Right lung (tissue), 2 donors: ENCODE measurements at regions not wholly inside any gene's neighbourhood (a gene's known extent, or its start where the extent isn't known, plus 50 kb on each side); places are given as distances from the start of the nearest gene placed in this dataset.
A peak's percentile ranks its signal among the peaks of the same experiment; 100 is the strongest.

Source experiments
- DNase-seq, 2 donors: peaks; one replicate each; pipeline ENCODE4 v3.0.0-alpha.2; 2013

- no peak for DNase-seq
These were observed 110.6 kb upstream of the ELL2 start for GRCh38 chr5:96072138-96072790.

GRCh38 chr5:96070622-96071225, 109.1 kb upstream of the ELL2 start:
- no peak for DNase-seq

DNA sequence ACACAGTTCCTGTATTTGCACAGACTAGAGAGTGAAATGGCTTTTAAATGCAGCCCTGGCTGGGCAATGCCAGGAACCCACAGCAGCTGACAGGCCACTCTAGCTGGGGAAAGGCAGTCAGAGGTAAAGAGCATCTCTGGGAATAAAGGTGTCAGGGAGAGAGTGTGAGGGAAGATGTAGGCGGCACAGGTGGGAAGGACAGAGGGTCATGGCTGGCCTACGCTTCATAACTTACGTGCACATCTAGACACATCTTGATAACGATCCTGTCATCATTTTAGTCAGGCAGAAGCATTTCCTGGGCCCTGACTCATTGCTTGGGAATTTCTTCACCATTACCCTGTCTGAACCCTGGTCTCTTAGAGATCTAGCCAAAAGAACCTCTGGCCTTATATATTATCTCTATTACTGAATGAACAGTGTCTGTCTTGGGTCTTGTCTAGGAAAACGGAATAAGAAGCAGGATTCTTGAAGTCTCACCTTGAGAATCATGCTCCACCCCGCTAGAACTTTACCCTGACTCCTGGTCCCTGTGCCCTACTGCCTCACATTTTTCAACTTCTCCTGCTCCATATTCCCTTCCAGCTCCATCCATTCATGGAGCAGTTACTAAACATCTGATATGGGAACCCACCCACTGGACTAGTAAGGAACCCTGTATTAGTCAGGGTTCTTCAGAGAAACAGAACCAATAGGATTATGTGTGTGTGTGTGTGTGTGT, 106.4 kb upstream of the ELL2 start:
- no peak for DNase-seq

GRCh38 chr5:96067251-96067650, 105.6 kb upstream of the ELL2 start:
- no peak for DNase-seq

- DNase-seq: no peak
These were observed 104.7 kb upstream of the ELL2 start for GRCh38 chr5:96066386-96066719.

GRCh38 chr5:96065685-96066385, 104.2 kb upstream of the ELL2 start:
- no peak for DNase-seq

GRCh38 chr5:96064877-96065276, 103.2 kb upstream of the ELL2 start:
- DNase-seq: no peak

DNA sequence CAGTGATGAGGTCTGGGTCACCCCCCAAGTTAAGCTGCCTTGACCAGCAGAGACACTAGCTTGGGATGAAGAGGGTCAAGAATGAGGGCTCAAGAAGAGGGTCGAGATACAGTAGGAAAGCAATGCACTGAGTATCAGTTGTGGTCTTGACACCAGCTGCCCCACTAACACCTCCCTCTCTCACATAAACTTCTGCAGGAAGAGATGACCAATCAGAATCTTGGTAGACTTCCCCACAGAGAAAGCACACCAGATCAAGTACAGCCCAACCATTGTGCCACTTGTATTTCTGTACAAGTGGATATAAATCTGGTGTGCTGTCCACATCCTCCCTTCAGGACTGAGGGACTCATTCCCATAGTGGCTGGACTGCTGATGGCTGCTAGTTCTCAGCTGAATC, 101.2 kb upstream of the ELL2 start:
- no peak for DNase-seq

DNA sequence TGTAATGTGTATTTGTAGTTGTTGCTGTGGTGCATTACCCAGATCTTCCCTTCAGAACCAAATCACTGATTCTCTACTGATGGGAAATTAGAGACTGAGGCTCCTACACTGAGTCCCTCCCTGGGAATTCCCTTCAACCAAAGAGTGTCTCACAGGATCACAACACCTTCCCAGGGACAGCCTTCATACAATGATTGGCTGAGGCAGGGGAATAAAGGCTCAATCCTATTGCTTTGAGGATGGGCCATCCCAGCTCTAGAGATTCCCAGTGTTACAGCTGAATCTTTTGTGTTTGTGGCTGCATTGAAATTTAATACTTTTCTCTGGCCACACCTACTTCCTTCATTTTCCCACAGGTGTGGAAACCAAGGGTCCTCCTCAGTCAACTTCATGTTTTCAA, 96.4 kb upstream of the ELL2 start:
- DNase-seq: no peak

DNA sequence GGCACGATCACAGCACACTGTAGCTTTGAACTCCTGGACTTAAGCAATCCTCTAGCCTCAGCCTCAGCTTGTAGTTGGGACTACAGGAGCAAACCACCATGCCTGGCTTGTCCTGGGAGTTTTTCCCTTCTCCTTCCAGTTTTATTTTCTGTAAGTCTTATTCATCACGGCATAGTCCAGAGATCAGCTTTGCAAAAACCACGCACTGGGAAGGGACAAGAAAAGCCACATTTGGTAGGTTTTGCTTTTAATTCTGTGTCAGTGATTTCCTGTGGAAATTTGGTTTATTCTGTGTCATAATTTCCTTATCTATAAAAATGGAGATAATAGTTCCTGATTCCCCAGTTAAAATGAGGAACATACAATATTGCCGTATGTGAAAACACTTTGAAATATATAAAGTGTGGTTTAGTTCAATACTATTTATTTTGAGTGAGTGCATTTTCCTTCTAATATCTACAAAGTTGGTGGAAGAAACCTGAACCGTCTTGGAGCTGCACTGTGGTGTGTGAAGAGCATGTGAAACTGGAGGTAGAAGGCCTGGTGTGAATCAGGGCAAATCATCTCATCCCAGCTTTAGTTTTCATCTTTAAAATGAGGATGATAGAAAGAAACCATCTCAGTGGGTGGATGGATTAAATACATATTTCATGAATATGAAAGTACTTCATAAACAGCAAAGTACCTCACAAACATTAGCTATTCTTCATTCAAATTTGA, 92.8 kb upstream of the ELL2 start:
- DNase-seq: no peak

DNA sequence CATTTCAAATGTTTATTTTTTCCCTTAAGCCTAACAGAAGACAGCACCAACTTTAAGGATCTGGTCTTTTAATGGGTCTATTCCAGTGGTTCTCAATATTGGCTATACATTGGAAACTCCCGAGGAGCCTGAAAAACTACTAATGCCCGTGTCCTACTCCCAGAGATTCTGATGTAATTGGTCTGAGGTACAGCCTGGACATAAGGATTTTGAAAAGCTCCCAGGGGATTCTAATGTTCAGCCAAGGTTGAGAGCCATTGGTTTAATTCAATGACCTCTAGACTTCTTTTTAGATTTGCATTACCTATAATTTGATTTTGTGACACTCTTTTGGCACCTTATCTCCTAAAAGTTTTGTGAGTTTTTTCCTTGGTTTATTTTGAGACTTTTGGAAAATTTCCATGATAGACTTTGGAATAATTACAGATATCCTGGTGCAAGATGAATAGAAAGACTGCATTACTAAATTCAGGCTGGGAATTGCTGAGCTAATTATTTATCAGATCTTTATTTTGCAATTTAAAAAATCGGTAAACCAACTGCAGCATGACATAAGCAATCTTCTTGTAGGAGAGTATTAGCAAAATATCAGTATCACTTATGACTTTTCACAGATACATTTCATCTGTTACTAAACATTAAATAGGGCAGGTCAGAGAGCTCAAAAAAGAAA, 91.5 kb upstream of the ELL2 start:
- DNase-seq: no peak

- DNase-seq: no peak
These were observed 90.7 kb upstream of the ELL2 start for GRCh38 chr5:96052374-96052773.

DNA sequence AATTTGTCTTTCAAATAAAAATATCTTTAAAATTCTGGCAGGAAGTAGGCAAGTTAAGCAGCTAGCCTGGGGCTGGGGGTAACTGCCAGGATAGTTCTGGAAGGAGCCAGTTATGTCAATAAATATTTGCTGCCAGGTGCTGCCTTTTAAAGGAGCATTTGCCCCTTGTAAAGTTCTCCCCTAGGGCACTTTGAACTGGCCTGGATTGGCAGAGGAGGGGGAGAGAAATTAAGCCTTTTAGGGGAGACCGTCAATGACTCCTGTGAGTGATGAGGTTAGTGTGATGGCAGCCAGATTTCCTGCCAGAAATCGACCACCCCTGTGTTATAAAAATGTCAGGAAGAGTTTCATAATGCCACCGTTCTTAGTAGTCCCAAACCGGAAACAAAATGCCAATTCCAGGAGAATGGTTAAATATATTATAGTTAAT, 89.8 kb upstream of the ELL2 start:
- DNase-seq: no peak

GRCh38 chr5:96050273-96050880, 88.7 kb upstream of the ELL2 start:
- no peak for DNase-seq

DNA sequence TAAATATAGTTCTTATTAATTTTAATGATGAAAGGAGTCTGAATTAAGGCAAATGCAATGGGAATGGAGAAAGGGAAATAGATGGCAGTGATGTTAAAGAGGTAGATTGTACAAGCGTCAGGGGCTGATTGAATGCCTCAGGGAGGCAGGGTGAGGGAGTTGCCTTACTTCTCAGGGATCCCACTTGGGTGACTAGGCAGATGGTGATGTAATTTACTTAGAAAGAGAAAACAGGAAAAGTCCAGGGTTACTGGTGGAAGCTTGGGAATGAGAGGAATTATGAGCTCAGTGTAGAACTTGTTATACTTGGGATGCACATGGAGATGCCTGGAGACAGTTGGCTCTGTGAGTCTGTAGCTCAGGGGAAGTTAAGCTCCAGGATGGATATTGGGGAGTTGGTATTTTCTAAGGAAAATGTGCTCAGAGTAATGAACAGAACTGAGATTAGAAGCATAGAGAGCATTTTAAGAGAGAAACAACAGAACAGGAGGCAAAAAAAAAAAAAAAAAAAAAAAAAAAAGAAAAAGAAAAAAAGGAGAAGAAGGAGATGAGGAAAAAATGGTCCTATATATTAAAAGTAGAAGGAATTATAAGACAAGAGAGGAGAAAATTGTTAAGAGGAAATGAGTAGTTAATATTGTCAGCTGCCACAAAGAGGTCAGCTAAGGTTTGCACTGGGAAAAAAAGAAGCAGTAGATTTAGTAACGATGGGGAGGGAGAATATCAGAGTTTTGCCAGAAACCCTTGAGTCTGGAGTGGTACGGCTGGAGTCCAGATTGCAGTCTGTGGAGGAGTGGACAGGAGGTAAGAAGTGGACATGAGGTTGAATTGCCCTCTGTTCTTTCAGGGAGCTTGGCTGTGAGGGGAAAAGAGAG, 88.0 kb upstream of the ELL2 start:
- DNase-seq: peak in 1 of 2 donors; percentile 7

DNA sequence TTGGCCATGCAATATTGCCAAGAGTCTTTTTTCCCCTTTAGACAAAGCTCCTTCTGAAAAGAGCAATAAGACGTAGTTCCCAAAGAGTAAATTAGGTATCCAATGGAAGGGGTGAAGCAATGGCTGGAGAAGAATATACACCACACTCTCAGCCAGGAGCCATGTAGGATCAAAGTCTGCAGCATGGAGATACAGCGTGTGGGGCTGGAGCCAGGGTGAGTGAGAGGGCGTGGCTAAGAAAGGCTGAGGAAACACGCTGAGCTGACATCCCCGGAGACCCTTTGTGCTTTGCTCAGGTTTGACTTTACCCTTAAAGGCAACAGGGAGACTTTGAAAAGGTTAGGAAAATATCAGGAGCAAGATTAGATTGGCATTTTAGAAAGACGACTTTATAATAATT, 87.1 kb upstream of the ELL2 start:
- no peak for DNase-seq

DNA sequence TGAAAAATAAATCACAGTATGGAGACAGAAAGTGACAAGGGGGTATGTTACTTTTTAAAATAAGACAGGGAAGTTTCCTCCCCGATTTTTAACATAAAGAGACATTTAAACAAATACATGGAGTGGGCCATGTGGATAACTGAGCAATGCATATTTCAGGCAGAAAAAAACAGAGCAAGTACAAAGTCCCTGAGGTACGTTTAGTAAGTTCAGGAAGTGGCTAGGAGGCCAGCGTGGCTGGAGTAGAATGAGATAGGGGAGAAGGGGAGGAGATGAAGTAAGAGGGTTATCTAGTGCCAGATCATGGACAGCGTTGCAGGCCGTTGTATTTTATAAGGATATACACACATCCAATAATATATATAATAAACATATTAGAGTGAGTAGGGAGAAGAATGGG, 84.2 kb upstream of the ELL2 start:
- no peak for DNase-seq

- DNase-seq: no peak
These were observed 81.8 kb upstream of the ELL2 start for GRCh38 chr5:96043446-96043845.

GRCh38 chr5:96037128-96037527, 75.5 kb upstream of the ELL2 start:
- no peak for DNase-seq

DNA sequence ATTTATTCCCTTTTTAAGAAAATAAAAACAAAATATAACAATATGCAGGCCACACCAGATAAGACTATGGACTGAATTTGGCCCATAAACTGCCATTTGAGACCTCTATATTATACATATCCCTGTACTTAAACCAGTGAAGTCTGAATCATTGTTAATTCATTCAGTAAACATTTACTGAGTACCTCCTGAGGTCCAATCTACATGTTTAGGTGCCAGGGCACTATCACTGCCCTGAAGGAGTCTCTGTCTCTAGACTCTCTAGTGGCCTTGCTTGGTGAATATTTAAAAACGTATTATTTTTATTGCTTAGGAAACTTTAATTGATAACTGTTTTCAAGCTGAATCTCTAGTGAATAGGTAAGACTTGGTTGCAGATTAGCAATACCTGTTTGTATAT, 74.7 kb upstream of the ELL2 start:
- no peak for DNase-seq
